ENCODE measurements at regions not wholly inside any gene's neighbourhood (a gene's known extent, or its start where the extent isn't known, plus 50 kb on each side); places are given as distances from the start of the nearest gene placed in this dataset.

- no peak for DNase-seq
Measured at GRCh38 chr18:22112215-22112614, 57.2 kb upstream of the GATA6 start.

DNA sequence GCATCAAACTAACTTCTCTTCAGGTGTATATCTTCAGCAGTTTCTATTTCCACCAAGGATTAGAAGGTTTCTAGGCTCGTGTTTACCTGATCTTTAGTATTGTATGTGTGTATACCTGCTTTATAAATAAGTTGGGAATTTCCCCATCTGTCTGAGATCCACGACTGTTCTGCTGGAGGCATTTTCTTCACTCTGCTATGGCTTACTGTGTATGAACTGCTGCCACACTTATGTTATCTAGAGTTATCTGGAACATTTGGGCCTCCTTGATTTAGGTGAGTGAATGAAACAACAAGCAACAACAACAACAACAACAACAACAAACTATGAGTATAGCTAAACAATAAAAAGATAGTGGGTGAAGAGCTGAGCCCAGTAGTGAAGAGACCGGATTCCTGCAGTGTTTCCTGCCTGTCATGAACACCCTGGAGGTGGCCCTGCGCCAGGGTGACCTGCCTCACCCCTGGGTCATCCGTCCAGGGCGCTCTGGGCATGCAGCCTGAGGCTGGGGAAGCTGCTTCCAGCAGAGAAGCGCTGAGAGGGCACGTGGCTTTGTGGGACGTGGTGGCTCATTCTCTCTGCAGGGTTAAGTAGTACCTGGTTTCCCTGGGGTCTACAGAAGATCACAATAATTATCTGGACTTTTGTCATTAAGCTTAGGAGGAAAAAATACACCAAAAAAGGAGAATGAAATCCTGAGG is 56.1 kb upstream of the GATA6 start:
- no peak for DNase-seq

DNA sequence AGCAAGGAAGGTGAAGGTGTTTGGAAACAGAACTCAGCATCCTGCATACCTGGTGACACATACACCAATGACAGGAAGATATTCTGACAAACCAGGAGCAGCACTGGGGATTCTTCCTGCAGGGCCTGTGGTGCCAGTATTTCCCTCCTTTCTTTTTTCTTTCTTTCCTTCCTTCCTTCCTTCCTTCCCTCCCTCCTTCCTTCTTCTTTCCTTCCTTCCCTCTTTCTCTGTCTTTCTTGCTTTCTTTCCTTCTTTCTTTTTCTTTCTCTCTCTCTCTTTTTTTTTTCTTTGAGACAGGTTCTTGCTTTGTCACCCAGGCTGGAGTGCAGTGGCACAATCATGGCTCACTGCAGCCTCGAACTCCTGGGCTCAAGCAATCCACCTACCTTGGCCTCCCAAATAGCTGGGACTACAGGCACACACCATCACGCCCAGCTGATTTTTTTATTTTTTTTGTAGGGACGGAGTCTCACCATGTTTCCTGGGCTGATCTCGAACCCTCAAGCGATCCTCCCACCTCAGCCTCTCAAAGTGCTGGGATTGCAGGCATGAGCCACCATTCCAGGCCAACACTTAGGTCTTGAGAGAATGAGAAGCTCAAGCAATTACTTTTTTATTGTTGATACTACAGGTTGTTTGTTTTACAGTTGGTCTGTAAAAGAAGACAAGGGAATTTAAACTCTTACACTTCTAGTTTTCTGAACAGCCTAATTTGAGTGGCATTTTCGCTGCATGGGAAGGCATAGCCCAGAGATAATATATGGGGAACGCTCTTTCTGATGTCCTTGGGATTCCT is 54.7 kb upstream of the GATA6 start:
- DNase-seq, result no peak

- no peak for DNase-seq
Measured at GRCh38 chr18:22115573-22115972, 53.8 kb upstream of the GATA6 start.
